ENCODE measurements at regions not wholly inside any gene's neighbourhood (a gene's known extent, or its start where the extent isn't known, plus 50 kb on each side); places are given as distances from the start of the nearest gene placed in this dataset.

DNA sequence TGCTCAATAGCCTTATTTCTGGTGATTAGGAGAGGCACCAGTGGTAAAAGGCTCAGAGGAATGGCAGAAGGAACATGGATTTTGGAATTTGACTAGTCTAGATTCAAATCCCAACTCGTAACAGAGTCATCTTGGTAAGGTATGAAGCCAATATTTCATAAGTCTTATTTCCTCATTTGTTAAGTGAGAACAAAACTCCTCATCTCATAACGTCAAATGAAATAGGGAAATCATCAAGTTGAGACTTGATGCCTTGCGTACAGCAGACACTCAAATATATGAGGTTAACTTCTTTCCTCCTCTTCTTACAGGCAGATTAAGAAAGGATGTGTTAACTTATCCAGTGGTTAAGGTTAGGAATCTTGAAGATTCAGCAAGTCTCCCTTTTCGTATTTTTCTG is 189.2 kb downstream of the DLEU7 start:
- no peak for TF ChIP-seq POU6F1 (CRISPR knock-in tag; IDR thresholded peaks at IDR 0.05; ENCODE audit: borderline replicate concordance, low read depth)
- TF ChIP-seq OSR1 (CRISPR knock-in tag; IDR thresholded peaks at IDR 0.05) = no peak
- no peak for TF ChIP-seq RARB (CRISPR knock-in tag; IDR thresholded peaks at IDR 0.05)
- TF ChIP-seq ZC3H10 (CRISPR knock-in tag; IDR thresholded peaks at IDR 0.05) = no peak
- TF ChIP-seq ARNTL (CRISPR knock-in tag; IDR thresholded peaks at IDR 0.05; ENCODE audit: borderline replicate concordance, low read depth) = no peak

All from SK-N-SH treated with all-trans-retinoic acid at 6 μM for 48 hours (cell line).